Smooth muscle cell (in vitro differentiated cells): ENCODE measurements at regions not wholly inside any gene's neighbourhood (a gene's known extent, or its start where the extent isn't known, plus 50 kb on each side); places are given as distances from the start of the nearest gene placed in this dataset.
"Not testable (repeated sequence)": the region's sequence is repeated elsewhere in the genome, so short reads cannot be mapped to it uniquely, and the experiment has no call there.

Experiments used
- DNase-seq: peaks from one replicate; lab custom pipeline; 2025; ENCODE audit not compliant: unreplicated experiment; lab: John Stamatoyannopoulos, UW
- H2AFZ ChIP-seq: fragments of 200-600 bp; sonication (generic); 2 replicates; pipeline ENCODE4 v1.6.0; 2016; ENCODE audit warnings: antibody characterized with exemption, low read depth, mild to moderate bottlenecking
- H3F3A ChIP-seq: fragments of 200-600 bp; sonication (generic); 2 replicates; pipeline ENCODE4 v1.6.0; 2017; ENCODE audit warnings: antibody characterized with exemption, low read depth
- H3K27ac ChIP-seq: fragments of 200-600 bp; sonication (generic); 2 replicates; pipeline ENCODE4 v1.5.1; 2016; ENCODE audit warnings: low read depth, mild to moderate bottlenecking
- H3K27me3 ChIP-seq: fragments of 200-600 bp; sonication (generic); 2 replicates; pipeline ENCODE4 v1.6.1; 2016; ENCODE audit warnings: low read depth, mild to moderate bottlenecking
- H3K36me3 ChIP-seq: fragments of 200-600 bp; sonication (generic); 2 replicates; pipeline ENCODE4 v1.5.1; 2016; ENCODE audit warnings: low read depth
- H3K4me1 ChIP-seq: fragments of 200-600 bp; sonication (generic); 2 replicates; pipeline ENCODE4 v1.5.1; 2016; ENCODE audit warnings: low read depth
- H3K4me2 ChIP-seq: fragments of 200-600 bp; sonication (generic); 2 replicates; pipeline ENCODE4 v1.6.0; 2016; ENCODE audit warnings: mild to moderate bottlenecking
- H3K4me3 ChIP-seq: fragments of 200-600 bp; sonication (generic); 2 replicates; pipeline ENCODE4 v1.5.1; 2016; ENCODE audit warnings: mild to moderate bottlenecking
- H3K79me2 ChIP-seq: fragments of 200-600 bp; sonication (generic); 2 replicates; pipeline ENCODE4 v1.6.0; 2016; ENCODE audit warnings: low read depth, mild to moderate bottlenecking
- H3K9ac ChIP-seq: fragments of 200-600 bp; sonication (generic); 2 replicates; pipeline ENCODE4 v1.6.0; 2016; ENCODE audit warnings: low read depth
- H3K9me3 ChIP-seq: fragments of 200-600 bp; sonication (generic); replicated peaks from 2 replicates; pipeline ENCODE4 v1.5.1; 2016; ENCODE audit warnings: low read depth
- H4K20me1 ChIP-seq: fragments of 200-600 bp; sonication (generic); 2 replicates; pipeline ENCODE4 v1.6.0; 2016; ENCODE audit warnings: low read depth
- WGBS: methylation state at CpG from one replicate; pipeline ENCODE4 v1.1.7; 2016; ENCODE audit warnings: low lambda C conversion rate; 5-methylcytosine and 5-hydroxymethylcytosine counted together

- H4K20me1 ChIP-seq, H3K9ac ChIP-seq: not testable (repeated sequence)
- WGBS = 100% methylated on average over 3 of the region's 5 CpGs
These were observed 94.4 kb downstream of the NBPF8 start for GRCh38 chr1:120509258-120509657.

GRCh38 chr1:120513099-120513498 is 98.3 kb downstream of the NBPF8 start:
- not testable (repeated sequence) for H2AFZ ChIP-seq, H3K4me2 ChIP-seq, H3K4me1 ChIP-seq, DNase-seq, H3K36me3 ChIP-seq, H4K20me1 ChIP-seq, H3K27ac ChIP-seq, H3K9ac ChIP-seq, H3K79me2 ChIP-seq, H3F3A ChIP-seq, H3K9me3 ChIP-seq, H3K27me3 ChIP-seq, H3K4me3 ChIP-seq
- WGBS = no CpG with 5 or more reads among the region's 1 CpG

More at GRCh38 chr1:120509258-120509657, 94.4 kb downstream of the NBPF8 start:
- H3K79me2 ChIP-seq, H3K27ac ChIP-seq, H3K27me3 ChIP-seq, H3K4me2 ChIP-seq, H3K4me1 ChIP-seq, H3K4me3 ChIP-seq, H3K36me3 ChIP-seq, H3K9me3 ChIP-seq, DNase-seq, H3F3A ChIP-seq, H2AFZ ChIP-seq: not testable (repeated sequence)

GRCh38 chr1:120513531-120513930 is 98.7 kb downstream of the NBPF8 start:
- DNase-seq, H3K27ac ChIP-seq, H2AFZ ChIP-seq, H3K4me1 ChIP-seq, H3F3A ChIP-seq, H3K9me3 ChIP-seq, H3K79me2 ChIP-seq, H3K27me3 ChIP-seq, H3K4me3 ChIP-seq, H3K36me3 ChIP-seq, H4K20me1 ChIP-seq, H3K4me2 ChIP-seq, H3K9ac ChIP-seq: not testable (repeated sequence)
- no CpG with 5 or more reads among the region's 4 CpGs for WGBS

- not testable (repeated sequence) for H3K27ac ChIP-seq, H3K4me1 ChIP-seq, H3K4me3 ChIP-seq, H2AFZ ChIP-seq, H3K27me3 ChIP-seq, H3K9me3 ChIP-seq, H4K20me1 ChIP-seq, H3K4me2 ChIP-seq, H3K36me3 ChIP-seq, H3K79me2 ChIP-seq, DNase-seq, H3K9ac ChIP-seq, H3F3A ChIP-seq
- 96% methylated on average over 2 of the region's 8 CpGs for WGBS
These were observed 104.4 kb downstream of the NBPF8 start for GRCh38 chr1:120519196-120519595.

- H3K9ac ChIP-seq, H3K4me1 ChIP-seq, H3K79me2 ChIP-seq, H2AFZ ChIP-seq, H3K27me3 ChIP-seq, H3K27ac ChIP-seq, H3K4me3 ChIP-seq, H3K4me2 ChIP-seq, H3K36me3 ChIP-seq, H3F3A ChIP-seq, H4K20me1 ChIP-seq, DNase-seq, H3K9me3 ChIP-seq: not testable (repeated sequence)
- 86% methylated on average over 2 of the region's 7 CpGs for WGBS
These were observed 109.6 kb downstream of the NBPF8 start for GRCh38 chr1:120524416-120524815.

- H2AFZ ChIP-seq, DNase-seq, H3K9ac ChIP-seq, H3K4me3 ChIP-seq, H3K36me3 ChIP-seq, H3K4me1 ChIP-seq, H3K27ac ChIP-seq, H3K4me2 ChIP-seq, H3F3A ChIP-seq, H3K9me3 ChIP-seq, H3K79me2 ChIP-seq, H3K27me3 ChIP-seq, H4K20me1 ChIP-seq: not testable (repeated sequence)
- 97% methylated on average over 3 of the region's 3 CpGs for WGBS
These were observed 110.6 kb downstream of the NBPF8 start for GRCh38 chr1:120525386-120525785.

GRCh38 chr1:120529475-120530089 is 114.7 kb downstream of the NBPF8 start:
- H3K4me1 ChIP-seq, H3K79me2 ChIP-seq, H2AFZ ChIP-seq, DNase-seq, H3K4me3 ChIP-seq, H3K9ac ChIP-seq, H3K27me3 ChIP-seq, H4K20me1 ChIP-seq, H3K4me2 ChIP-seq, H3K9me3 ChIP-seq, H3K36me3 ChIP-seq, H3F3A ChIP-seq: not testable (repeated sequence)
- WGBS = 24% methylated on average over 5 of the region's 5 CpGs
- H3K27ac ChIP-seq = peak overlapping the region; percentile 70

- not testable (repeated sequence) for H3K4me1 ChIP-seq, H3K9me3 ChIP-seq, H3K27ac ChIP-seq, DNase-seq, H3F3A ChIP-seq, H3K79me2 ChIP-seq, H3K4me3 ChIP-seq, H3K4me2 ChIP-seq, H3K9ac ChIP-seq, H2AFZ ChIP-seq, H3K36me3 ChIP-seq, H4K20me1 ChIP-seq, H3K27me3 ChIP-seq
- 67% methylated on average over 1 of the region's 3 CpGs for WGBS
These were observed 116.6 kb downstream of the NBPF8 start for GRCh38 chr1:120531455-120531854.
